Endothelial cell of hepatic sinusoid (primary cell): ENCODE measurements at regions not wholly inside any gene's neighbourhood (a gene's known extent, or its start where the extent isn't known, plus 50 kb on each side); places are given as distances from the start of the nearest gene placed in this dataset.

Experiments
- in situ Hi-C: cut with HindIII; loops from 2 replicates; pipeline ENCODE4 v1.10.0; 2017; ENCODE audit warnings: low sequenced_read_pairs

DNA sequence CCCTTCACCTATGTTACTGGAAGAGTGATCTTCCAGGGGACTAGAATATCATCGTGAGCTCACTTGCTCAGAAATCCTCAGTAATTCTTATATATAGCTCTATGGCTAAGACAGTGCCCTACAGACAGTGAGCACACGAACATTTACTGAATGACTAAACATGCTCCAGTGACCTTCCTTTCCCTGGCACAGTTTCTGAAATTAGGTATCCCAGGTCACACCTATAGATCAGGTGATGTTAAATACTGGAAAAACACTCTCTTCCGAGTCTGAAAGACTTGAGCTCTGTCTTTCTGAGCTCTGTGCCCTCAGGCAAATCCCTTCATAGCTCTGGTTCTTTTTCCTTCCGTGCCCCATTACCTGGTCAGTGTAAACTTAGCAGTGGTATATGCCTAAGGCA is 239.4 kb upstream of the LRIG1 start:
- in situ Hi-C loops: no loop called here

DNA sequence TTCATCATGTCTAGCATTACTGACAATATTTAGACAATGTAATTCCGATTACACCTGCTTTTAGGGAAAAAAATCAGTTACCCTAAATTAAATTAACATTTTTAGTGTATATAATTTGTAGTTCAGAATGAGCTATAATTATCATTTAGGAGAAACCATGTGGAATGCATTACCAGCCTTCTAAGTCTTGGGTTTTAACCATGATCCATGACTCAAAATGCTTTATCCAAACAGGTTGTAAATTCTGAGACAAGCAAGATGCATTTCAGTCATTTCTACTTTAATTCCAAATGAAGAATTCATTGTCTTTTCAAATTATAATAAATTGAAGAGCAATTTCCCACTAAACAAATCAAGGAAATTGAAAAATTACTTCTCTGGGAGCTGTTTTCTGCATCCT is 243.7 kb upstream of the LRIG1 start:
- in situ Hi-C loops: no loop called here

DNA sequence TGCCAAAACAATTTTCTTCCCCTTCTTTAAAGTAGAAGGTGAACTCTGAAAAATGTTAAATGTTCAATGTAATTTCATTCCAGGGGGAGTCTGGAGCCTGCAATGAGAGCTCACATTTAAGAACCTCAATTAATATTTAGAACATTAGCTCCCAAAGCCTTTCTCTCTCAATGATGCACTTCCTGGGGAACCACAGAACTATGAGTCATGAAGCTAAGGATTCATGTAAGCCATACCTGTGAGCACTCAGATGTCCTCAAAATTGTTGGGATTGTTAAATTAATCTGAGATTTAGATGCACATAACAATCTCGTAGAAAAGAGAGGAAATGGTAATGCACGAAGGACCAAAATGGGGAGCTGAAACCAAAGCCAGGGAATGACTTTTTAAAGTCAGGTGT is 244.2 kb upstream of the LRIG1 start:
- in situ Hi-C loops: no loop called here

DNA sequence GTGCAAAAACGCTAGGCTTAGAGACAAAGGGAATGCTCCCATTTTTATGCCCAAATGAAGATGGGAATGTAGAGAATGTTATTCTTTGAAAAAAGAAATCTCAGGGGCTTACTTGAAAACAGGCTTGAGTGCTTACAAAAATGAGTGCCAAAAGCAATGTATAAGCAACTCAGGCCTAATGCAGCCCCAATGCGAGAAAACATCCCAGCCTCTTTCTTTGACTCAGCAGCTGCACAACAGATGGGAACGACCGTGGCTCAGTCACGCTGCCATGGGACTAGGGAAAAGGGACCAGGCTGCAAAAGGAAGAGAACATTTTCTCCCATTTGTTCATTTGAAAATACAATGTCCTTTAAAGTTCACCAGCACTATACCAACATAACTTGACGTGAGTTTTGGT is 246.4 kb upstream of the LRIG1 start:
- in situ Hi-C loops: no loop called here

DNA sequence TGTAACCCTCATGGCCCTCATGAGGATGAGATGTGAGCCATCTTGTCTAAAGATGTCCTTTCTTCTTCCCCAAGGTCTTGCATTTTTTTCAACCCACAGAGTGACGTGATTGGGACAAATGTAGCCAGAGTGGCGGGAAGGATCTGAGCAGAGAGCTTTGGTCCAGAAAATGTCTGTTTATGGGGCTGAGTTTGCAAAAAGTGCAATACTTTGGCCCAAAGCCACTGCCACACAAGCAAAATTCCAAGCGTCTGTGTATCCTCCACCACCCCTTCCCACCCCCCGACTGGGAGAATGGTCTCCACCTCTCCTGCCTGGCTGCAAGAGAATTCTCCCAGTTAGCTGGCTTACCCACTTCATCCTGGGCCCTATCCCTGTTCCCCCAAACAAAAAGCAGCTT is 246.9 kb upstream of the LRIG1 start:
- in situ Hi-C loops: no loop called here

DNA sequence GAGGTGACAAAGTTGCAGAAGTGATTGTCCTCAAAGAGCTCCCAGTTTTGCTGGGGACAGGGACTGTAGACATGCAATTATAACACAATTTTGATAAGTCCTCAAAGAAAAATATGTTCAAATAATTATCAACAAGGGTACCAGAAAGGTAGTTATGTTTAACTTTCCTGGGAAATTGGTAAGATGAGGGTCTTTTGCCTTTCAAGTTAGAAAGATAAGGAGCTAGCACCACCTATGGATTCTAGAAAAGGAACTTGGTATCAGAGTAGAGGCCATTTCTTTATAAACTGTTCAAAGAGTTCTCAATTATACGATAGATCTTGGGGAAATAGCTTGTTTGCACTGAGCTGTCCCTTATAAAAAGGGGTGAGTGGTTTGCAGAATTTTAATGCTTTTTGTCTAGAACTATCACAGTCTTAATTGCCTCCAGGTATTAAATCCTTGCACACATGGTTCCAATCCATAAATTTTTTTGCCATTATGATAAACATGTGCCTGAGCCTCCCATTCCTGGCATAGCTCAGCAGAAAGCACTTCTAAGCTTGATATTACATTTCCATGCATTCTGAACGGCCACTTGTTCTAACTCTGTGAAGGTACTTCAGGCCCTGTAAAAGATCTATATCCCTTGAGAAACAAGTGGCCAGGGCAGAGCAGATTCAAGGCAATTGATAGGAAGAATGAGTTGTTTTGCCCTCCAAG is 247.5 kb upstream of the LRIG1 start:
- in situ Hi-C loops: no loop called here

DNA sequence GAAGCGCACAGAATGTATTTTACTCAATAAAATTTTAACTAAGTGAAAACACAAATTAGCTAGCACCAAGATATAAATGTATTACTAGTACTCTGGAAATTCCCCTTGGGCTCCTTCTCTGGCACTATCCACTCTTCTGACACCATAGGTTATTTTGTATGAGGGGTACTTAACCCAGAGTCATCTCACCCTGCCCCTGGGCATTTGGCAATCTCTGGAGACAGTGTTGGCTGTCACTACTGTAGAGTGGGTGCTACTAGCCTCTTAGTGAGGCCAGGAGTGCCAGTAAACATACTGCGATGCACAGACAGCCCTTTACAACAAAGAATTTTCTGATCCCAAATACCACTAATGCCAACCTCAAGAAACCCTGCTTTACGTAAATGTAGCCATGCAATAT is 246.3 kb upstream of the KBTBD8 start:
- in situ Hi-C loops: no loop called here

DNA sequence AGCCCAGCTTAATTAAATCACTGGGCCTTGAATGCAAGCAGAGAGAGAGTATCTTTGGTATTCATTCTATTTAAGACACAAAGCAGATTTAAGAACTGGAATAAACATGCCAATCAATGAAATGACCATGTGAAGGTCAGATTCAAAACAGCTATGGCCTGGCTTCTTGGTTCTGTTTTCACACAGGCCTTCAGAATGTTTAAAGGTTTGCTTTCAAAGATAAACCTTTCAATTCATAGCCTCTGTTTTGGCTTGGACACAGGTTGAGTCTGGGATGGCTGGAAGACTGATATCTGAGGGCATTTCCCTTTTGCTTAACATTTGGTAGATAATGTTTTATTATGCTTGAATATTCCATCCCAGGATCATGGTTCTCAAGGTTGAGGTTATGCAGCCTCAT is 244.4 kb upstream of the KBTBD8 start:
- in situ Hi-C loops: no loop called here

DNA sequence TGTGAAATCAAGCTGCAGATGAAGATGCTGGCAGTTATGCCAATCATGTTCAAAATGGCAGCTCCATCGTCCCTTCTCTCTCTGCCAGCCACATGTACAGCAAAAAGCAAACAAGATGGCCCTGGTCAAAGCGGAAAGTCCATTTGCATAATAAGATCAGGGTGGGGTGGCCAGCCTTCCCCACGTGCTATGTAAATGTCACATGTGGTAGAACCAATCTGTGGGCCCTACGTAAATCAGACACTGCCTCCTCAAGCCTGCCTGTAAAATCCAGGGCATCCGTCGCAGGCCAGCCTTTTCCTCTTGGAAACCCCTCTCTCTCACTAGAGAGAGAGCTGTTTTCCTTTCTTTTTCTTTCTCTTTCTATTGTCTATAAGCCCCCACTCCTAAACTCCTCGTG is 243.5 kb upstream of the KBTBD8 start:
- in situ Hi-C loops: no loop called here

DNA sequence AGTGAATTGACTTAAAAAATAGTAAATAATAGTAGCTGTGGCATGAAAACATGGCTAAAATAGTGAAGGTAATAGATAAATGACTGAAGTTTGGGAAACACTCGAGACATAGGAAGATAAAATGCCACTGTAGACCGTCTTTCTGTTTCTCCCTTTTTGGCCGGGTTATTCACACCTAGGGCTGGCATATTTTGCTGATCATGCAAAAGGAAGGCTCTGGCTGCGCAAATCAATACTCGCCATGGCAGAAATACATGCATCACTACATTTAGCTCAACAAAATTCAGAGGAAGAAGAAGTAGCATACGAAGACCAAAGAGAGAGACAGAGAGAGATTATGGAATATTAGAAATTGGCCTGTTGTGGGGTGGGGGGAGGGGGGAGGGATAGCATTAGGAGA is 242.2 kb upstream of the KBTBD8 start:
- in situ Hi-C loops: no loop called here

DNA sequence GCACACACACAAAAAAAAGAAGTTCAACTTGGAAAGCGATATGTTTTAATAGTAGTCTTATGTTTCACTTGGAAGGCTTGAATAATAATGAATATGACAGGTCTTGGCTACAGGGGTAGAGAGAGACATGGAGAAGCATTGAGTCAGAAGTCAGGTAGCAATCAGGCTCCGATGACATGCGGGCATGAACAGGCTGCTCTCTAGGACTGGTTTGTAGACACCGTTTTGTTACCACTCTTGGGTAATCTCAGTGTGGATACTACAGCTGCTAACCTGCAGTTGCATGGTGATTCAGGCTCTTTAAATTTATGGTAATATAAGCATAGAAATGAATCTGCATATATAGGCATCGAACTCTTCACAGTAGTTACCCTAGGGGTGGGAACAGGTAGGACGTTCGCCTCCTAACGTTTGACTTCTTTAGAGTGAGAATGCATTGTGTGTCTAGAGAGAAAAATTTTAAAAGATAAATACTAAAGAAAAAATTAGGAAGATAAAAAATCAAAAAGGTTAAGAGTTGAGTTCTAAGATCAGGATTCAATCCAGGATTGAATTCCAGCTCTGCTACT is 241.6 kb upstream of the KBTBD8 start:
- in situ Hi-C loops: no loop called here

DNA sequence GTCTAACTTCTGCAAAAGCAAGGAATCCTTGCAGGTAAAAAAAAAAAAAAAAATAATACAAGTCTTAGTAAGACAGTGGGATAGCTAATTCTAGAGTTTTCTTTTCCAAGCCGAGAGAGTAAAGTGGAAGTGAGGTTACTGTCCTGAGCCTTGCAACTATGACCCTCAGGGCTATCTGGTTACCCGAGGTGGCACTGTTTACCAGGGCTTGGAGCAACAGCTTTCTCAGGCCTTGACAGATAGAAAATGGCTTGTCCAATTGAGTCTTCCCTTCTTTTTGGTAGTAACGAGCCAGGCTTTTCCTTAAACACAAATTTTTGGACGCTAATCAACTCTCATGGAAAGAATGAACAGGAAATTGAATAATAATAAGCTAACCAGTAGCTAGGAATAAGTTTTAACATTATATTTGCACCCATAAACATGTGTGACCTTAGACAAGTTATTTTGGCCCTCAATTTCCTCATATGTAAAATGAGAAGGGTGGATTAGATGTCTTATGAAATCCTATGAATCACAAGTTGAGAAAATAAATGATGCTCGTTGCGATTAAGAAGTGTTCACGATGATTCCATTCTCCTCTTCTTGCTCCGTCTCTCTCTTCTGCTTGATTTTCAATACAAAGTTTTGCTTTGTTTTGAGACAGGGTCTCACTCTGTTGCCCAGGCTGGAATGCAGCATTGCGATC is 236.9 kb upstream of the KBTBD8 start:
- in situ Hi-C loops: no loop called here

DNA sequence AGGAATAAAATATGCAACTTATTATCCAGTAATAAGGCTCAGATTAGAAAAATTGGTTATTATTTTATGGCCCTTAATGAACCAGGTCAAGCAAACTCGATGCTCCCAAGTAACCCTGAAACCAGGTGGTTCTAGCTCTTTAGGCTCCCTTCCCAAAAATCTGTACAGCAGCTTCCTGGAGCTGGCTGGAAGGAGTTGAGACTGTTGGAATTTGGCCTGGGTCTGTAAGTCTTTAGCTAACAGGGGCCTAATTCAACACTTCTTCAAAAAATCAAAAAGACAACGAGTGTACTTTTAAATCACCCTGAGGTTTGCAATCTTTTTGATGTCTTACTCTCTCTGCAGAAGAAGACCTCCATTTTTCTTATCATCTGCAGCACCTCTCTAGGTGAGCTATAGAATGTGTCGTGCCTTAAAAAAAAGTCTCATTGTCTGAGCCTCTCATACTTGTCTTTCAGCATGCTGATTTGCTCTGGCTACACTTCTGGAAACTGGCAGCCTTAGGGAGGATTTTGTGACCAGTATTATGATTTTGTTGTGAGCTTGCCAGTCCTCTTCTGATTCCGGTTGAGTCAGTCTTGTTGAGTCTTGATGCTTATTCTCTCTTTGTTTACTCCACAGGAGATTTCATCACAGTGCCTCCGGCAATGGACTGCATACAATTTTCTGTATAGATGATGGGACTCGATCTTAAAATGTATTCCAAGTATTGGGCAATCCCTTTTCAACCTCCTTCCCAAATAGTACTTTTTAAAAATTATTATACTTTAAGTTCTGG is 235.0 kb upstream of the KBTBD8 start:
- in situ Hi-C loops: no loop called here

DNA sequence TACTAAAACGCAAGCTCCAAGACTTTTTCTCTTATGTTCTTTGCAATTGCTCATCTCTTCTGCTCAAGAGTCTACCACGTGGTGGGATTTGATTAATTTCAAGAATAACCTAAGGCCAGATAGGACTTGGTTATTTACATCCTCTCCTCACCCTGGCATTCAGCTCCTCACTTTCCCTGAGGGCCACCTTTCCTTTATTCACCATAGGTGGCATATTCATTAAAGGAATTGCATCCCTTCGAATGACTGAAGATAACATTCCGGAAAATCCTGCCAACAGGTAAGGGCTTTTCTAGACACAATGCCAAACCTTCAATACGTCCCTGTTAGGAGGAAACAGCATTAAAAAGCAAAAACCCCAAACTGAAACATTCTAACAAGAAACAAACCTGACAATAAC is 220.0 kb upstream of the KBTBD8 start:
- in situ Hi-C loops: no loop called here

DNA sequence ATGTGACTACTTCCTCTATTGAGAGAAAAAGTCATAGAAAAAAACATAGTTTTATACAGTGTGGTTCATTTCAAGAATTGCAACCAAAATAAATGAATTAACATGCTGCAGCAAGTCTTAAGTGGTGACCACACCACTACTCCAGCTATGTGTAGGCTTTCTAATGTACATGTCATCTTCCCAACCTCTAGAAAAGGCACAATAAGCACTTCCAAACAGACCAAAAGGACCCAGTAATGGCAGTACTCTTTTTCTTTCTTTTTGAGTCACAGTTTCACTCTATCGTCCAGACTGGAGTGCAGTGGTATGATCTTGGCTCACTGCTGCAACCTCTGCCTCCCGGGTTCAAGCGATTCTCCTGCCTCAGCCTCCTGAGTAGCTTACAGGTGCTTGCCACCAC is 219.3 kb upstream of the KBTBD8 start:
- in situ Hi-C loops: no loop called here

DNA sequence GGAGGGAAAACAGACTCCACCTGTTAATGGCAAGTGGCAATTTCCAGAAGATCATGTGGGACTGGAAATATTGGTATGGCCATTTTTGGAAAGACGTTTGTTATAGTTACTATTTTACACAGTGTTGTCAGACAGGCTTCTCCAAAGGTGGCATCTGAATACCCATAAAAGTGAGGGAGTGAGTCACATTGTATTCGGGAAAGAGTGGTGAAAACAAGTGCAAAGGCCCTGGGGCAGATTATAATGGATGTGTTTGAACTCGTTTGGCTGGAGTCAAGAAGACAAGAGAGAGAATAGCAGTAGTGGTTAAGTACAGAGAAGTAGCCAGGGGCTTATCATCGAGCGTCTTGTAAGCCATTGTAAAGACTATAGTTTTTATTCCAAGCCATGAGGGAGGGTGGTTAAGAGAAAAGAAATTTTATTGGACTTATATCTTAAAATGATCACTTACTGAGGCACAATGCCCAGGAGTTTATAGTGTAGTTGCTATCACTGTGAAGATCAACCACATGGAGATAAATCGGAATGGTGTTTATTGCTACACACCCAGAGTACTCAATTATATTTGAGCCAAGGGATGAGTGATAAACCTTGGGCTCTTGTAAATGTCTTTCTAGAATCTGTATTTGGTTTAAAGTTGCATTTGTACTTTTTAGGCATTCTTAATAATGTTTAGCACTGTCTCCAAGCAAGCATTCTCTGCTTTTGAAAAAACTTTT is 212.8 kb upstream of the KBTBD8 start:
- in situ Hi-C loops: no loop called here

DNA sequence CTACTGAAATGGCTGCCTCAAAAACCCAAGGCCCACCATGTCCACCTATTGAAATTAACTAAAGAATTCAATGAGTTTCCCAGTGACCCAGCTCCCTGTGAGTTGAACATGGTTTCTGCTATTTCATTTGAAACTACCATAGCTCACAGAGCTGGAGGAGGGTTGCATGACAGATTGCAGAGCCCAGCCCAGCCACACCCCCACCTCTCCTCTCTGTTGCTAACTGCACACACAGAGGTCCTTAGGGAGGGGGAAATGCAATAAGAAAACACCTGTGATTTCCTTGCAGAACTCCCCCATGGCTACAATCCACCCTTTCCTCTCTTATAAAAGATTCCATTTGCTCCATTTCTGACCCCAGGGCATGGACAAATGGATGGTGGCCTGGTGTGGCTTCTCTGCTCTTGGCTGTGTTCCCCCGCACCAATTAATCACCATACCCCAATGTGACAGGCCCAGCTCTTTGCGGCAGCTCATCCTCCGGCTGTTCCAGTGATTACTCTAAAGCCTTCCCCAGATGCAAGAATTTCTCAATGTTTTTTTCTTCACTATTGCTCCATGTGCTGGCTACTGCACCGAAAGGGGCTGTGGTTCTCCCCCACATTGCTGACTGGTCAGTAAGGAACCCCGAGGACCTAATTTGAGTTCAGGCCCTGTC is 208.4 kb upstream of the KBTBD8 start:
- in situ Hi-C loops: no loop called here

DNA sequence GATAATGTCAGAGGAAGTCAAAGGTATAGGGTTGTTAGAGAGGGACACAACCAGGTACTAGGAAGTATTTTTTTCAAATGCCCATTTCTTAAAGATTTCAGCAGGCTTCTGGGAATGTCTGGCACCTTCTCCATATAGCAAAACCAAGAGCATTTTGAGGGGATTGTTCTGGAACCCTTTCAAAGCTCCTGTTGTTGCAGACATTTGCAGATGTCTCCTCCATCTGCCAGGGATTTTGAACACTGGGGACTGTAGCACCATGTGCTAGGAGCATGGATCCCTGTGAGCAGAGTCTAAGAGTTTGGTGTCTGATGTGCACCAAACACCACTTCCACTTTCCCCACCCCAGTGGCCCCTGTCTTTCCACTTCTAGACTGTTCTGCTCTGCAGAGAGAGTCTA is 206.0 kb upstream of the KBTBD8 start:
- in situ Hi-C loops: no loop called here

DNA sequence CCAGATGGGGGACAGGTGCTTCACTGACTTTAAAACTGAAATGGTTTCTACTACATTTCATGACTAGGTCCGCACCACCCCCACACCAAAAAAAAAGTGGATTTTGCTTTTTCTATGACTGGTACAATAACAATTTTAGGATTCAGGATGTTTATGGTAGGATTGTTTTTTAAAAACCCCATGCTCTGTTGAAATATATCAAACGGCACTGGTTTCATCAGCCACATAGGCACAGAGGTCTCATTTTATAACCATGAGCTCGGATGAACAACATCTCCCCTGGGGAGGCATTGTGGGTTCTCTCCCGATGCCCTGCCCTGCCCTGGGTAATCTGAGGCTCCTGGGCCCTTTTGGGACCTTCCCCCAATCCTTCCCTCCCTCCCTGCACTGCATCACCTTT is 202.7 kb upstream of the KBTBD8 start:
- in situ Hi-C loops: loop anchor here (5.0 kb wide), 1 partner anchor 63 kb away; no protein-coding TSS in a partner anchor

DNA sequence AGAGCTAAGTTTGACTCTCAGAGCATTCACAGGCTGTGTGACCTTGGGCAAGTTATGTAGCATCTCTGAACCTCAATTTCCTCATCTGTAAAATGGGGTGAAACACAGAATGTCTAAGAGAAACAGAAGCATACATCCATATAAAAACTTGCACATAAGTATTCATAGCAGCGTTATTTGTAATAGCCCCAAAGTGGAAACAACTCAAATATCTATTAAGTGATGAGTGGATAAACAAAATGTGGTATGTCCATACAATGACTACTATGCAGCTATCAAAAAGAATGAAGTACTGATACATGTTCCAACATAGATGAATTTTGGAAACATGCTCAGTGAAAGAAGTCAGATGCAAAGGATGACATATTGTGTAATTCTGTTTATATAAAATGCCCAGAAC is 201.8 kb upstream of the KBTBD8 start:
- in situ Hi-C loops: loop anchor here (5.0 kb wide), 1 partner anchor 64 kb away; no protein-coding TSS in a partner anchor
